ENCODE measurements at regions not wholly inside any gene's neighbourhood (a gene's known extent, or its start where the extent isn't known, plus 50 kb on each side); places are given as distances from the start of the nearest gene placed in this dataset.

DNA sequence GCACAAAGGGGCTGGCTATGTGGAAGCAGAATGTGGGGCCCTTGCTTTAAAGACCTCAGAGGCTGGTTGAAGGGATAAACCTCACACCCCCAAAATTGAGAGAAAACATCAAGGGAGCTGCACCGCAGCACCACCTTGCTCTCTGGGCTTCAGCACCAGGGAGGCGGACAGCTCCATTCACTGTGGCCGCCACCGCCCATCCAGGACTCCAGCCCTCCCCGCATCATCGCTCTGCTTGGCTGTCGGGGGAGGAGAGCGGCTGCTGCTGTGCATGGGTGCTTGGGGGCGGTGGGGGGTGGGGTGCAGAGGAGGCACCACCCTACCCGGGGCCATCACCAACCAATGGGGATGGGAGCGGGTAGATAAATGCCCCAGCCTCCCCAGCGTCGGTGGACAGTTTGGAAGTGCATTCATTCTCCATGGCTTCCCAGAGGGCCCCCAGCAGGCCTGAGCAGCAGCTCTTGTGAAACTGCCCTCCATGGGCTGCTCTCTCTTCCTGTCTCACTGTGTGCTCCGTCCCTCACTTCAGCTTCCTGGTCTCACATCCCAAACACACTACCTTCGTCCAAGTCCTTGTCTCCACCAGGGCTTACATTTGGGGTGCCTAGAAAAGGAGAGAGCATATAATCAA is 75.7 kb upstream of the BHLHE23 start:
- no peak for TF ChIP-seq KAT7 (CRISPR knock-in tag; IDR thresholded peaks at IDR 0.05; ENCODE audit: borderline replicate concordance)
- TF ChIP-seq, protein P1, sequence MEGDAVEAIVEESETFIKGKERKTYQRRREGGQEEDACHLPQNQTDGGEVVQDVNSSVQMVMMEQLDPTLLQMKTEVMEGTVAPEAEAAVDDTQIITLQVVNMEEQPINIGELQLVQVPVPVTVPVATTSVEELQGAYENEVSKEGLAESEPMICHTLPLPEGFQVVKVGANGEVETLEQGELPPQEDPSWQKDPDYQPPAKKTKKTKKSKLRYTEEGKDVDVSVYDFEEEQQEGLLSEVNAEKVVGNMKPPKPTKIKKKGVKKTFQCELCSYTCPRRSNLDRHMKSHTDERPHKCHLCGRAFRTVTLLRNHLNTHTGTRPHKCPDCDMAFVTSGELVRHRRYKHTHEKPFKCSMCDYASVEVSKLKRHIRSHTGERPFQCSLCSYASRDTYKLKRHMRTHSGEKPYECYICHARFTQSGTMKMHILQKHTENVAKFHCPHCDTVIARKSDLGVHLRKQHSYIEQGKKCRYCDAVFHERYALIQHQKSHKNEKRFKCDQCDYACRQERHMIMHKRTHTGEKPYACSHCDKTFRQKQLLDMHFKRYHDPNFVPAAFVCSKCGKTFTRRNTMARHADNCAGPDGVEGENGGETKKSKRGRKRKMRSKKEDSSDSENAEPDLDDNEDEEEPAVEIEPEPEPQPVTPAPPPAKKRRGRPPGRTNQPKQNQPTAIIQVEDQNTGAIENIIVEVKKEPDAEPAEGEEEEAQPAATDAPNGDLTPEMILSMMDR (IDR thresholded peaks at IDR 0.05): no peak
- TF ChIP-seq, protein P2, sequence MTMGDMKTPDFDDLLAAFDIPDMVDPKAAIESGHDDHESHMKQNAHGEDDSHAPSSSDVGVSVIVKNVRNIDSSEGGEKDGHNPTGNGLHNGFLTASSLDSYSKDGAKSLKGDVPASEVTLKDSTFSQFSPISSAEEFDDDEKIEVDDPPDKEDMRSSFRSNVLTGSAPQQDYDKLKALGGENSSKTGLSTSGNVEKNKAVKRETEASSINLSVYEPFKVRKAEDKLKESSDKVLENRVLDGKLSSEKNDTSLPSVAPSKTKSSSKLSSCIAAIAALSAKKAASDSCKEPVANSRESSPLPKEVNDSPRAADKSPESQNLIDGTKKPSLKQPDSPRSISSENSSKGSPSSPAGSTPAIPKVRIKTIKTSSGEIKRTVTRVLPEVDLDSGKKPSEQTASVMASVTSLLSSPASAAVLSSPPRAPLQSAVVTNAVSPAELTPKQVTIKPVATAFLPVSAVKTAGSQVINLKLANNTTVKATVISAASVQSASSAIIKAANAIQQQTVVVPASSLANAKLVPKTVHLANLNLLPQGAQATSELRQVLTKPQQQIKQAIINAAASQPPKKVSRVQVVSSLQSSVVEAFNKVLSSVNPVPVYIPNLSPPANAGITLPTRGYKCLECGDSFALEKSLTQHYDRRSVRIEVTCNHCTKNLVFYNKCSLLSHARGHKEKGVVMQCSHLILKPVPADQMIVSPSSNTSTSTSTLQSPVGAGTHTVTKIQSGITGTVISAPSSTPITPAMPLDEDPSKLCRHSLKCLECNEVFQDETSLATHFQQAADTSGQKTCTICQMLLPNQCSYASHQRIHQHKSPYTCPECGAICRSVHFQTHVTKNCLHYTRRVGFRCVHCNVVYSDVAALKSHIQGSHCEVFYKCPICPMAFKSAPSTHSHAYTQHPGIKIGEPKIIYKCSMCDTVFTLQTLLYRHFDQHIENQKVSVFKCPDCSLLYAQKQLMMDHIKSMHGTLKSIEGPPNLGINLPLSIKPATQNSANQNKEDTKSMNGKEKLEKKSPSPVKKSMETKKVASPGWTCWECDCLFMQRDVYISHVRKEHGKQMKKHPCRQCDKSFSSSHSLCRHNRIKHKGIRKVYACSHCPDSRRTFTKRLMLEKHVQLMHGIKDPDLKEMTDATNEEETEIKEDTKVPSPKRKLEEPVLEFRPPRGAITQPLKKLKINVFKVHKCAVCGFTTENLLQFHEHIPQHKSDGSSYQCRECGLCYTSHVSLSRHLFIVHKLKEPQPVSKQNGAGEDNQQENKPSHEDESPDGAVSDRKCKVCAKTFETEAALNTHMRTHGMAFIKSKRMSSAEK (CRISPR knock-in tag; IDR thresholded peaks at IDR 0.05; ENCODE audit: borderline replicate concordance): no peak
- peak; percentile 58; the same call in 1 of the 2 replicates for TF ChIP-seq RELA (CRISPR knock-in tag; IDR thresholded peaks at IDR 0.05; ENCODE audit: borderline replicate concordance)

All from WTC11 (cell line).